SK-N-SH (cell line): ENCODE measurements at regions not wholly inside any gene's neighbourhood (a gene's known extent, or its start where the extent isn't known, plus 50 kb on each side); places are given as distances from the start of the nearest gene placed in this dataset.

Source experiments
- CTCF ChIA-PET: fragments of 300-600, 350-600 bp; formaldehyde crosslinking; extraction: SDS; loops from one replicate; lab custom pipeline; 2021; lab: Yijun Ruan, JAX
- POLR2A ChIA-PET: fragments of 350-600 bp; sonication (Branson Sonifier 250); formaldehyde crosslinking; extraction: SDS; loops from one replicate; lab custom pipeline; 2020; ENCODE audit warnings: antibody characterized with exemption, inconsistent platforms; lab: Yijun Ruan, JAX
- DNase-seq: peaks from one replicate; pipeline ENCODE4 v3.0.0; 2012
- H2AFZ ChIP-seq: fragments of 200-600 bp; sonication (generic); 2 replicates; pipeline ENCODE4 v1.8.1; 2016; ENCODE audit warnings: antibody characterized with exemption, mild to moderate bottlenecking, low read depth
- H3F3A ChIP-seq: fragments of 200-600 bp; sonication (generic); replicated peaks from 2 replicates; pipeline ENCODE3; 2016; ENCODE audit warnings: antibody characterized with exemption, mild to moderate bottlenecking; ENCODE audit not compliant: insufficient read depth
- H3K27ac ChIP-seq, 2 experiments: fragments of 200-500 bp in 1 of 2; fragments of 200-600 bp in 1 of 2; sonication (Bioruptor generic) in 1 of 2; sonication (generic), shearing (Covaris generic) in 1 of 2; 2 replicates each; pipeline versions ENCODE4 v1.5.1 to v1.6.1; 2014 to 2016; ENCODE audit warnings: low read depth in 2 of 2, inconsistent platforms in 1 of 2, low read length in 1 of 2, mild to moderate bottlenecking in 1 of 2, mixed read lengths in 1 of 2
- H3K27me3 ChIP-seq: fragments of 200-600 bp; sonication (generic), shearing (Covaris generic); 2 replicates; pipeline ENCODE4 v1.6.1; 2016; ENCODE audit warnings: mixed run types; ENCODE audit not compliant: insufficient read depth
- H3K36me3 ChIP-seq, 2 experiments: fragments of 200-500 bp in 1 of 2; fragments of 200-600 bp in 1 of 2; sonication (Bioruptor generic) in 1 of 2; sonication (generic) in 1 of 2; replicated peaks in 1 of 2; 2 replicates each; pipeline versions ENCODE3 to v1.5.1; 2014 to 2016; ENCODE audit warnings: low read length in 1 of 2, mild to moderate bottlenecking in 1 of 2; ENCODE audit not compliant: insufficient read depth in 2 of 2, control insufficient read depth in 1 of 2
- H3K4me1 ChIP-seq, 2 experiments: fragments of 200-500 bp in 1 of 2; fragments of 200-600 bp in 1 of 2; sonication (Bioruptor generic) in 1 of 2; sonication (generic), shearing (Covaris generic) in 1 of 2; 2 replicates each; pipeline versions ENCODE4 v1.5.1 to v1.6.1; 2014 to 2016; ENCODE audit warnings: low read depth in 1 of 2, low read length in 1 of 2, mixed run types in 1 of 2; ENCODE audit not compliant: insufficient read depth in 2 of 2, control insufficient read depth in 1 of 2
- H3K4me2 ChIP-seq: fragments of 200-600 bp; sonication (generic), shearing (Covaris generic); 2 replicates; pipeline ENCODE4 v1.6.1; 2017; ENCODE audit warnings: mixed run types
- H3K4me3 ChIP-seq, 2 experiments: fragments of 200-500 bp in 1 of 2; fragments of 200-600 bp in 1 of 2; sonication (Bioruptor generic) in 1 of 2; sonication (generic), shearing (Covaris generic) in 1 of 2; 2 replicates each; pipeline versions ENCODE4 v1.5.1 to v1.8.1; 2014 to 2016; ENCODE audit warnings: low read depth in 2 of 2, inconsistent platforms in 1 of 2, low read length in 1 of 2, mild to moderate bottlenecking in 1 of 2, mixed read lengths in 1 of 2, moderate library complexity in 1 of 2
- H3K79me2 ChIP-seq: fragments of 200-600 bp; sonication (generic); 2 replicates; pipeline ENCODE4 v1.8.1; 2017; ENCODE audit warnings: mild to moderate bottlenecking; ENCODE audit not compliant: insufficient read depth
- H3K9ac ChIP-seq: fragments of 200-600 bp; sonication (generic); 2 replicates; pipeline ENCODE4 v1.6.1; 2017; ENCODE audit warnings: mixed run types
- H3K9me2 ChIP-seq: fragments of 200-600 bp; sonication (generic); 2 replicates; pipeline ENCODE4 v1.6.1; 2017; ENCODE audit warnings: mixed run types
- H3K9me3 ChIP-seq: fragments of 200-600 bp; sonication (generic); 2 replicates; pipeline ENCODE4 v1.6.1; 2017; ENCODE audit warnings: mixed run types, mild to moderate bottlenecking, moderate library complexity
- H4K20me1 ChIP-seq: fragments of 200-600 bp; sonication (generic); 2 replicates; pipeline ENCODE4 v1.6.1; 2017; ENCODE audit warnings: mild to moderate bottlenecking, mixed run types; ENCODE audit not compliant: insufficient read depth
- CHD2 ChIP-seq: fragments of 150-350 bp; IDR thresholded peaks from 2 replicates; pipeline ENCODE4 v1.6.1; 2018; ENCODE audit warnings: low read length; ENCODE audit not compliant: partially characterized antibody
- FOXJ3 ChIP-seq: sonication (generic); formaldehyde crosslinking; IDR thresholded peaks from 2 replicates; pipeline ENCODE4 v1.5.1; 2020; ENCODE audit warnings: mild to moderate bottlenecking, missing genetic modification reagents
- GATA2 ChIP-seq: sonication (generic); formaldehyde crosslinking; IDR thresholded peaks from 2 replicates; pipeline ENCODE4 v1.5.0; 2020; ENCODE audit warnings: mild to moderate bottlenecking, missing genetic modification reagents
- MEF2A ChIP-seq: IDR thresholded peaks from 2 replicates; pipeline ENCODE4 v1.4.0; 2012; ENCODE audit warnings: low read depth, borderline replicate concordance
- RAD21 ChIP-seq: IDR thresholded peaks from 2 replicates; pipeline ENCODE4 v1.6.1; 2012; ENCODE audit warnings: mild to moderate bottlenecking, low read length
- RCOR1 ChIP-seq: fragments of 150-350 bp; IDR thresholded peaks from 2 replicates; pipeline ENCODE4 v1.6.1; 2017; ENCODE audit warnings: antibody characterized with exemption, low read length
- SIN3A ChIP-seq: IDR thresholded peaks from 2 replicates; pipeline ENCODE4 v1.6.1; 2012; ENCODE audit warnings: low read depth, mild to moderate bottlenecking, low read length, moderate library complexity, borderline replicate concordance
- TAF1 ChIP-seq: IDR thresholded peaks from 2 replicates; pipeline ENCODE4 v1.6.1; 2012; ENCODE audit warnings: low read depth, mild to moderate bottlenecking, low read length, moderate library complexity, borderline replicate concordance
- TCF12 ChIP-seq: IDR thresholded peaks from 2 replicates; pipeline ENCODE4 v1.4.0; 2012
- WGBS: methylation state at CpG from one replicate; pipeline ENCODE4 v1.1.6; 2017; ENCODE audit warnings: low lambda C conversion rate; 5-methylcytosine and 5-hydroxymethylcytosine counted together
- TF ChIP-seq, protein P1 (sequence below): IDR thresholded peaks from 2 replicates; pipeline ENCODE4 v1.6.1; 2012; ENCODE audit warnings: mild to moderate bottlenecking, low read depth, low read length, moderate library complexity
- TF ChIP-seq, protein P2 (sequence below): fragments of 200-600 bp; sonication (generic); IDR thresholded peaks from 2 replicates; pipeline ENCODE4 v1.6.1; 2017; ENCODE audit warnings: antibody characterized with exemption, mild to moderate bottlenecking, moderate library complexity
- TF ChIP-seq, protein P3 (sequence below): IDR thresholded peaks from 2 replicates; pipeline ENCODE4 v1.4.0; 2012; ENCODE audit warnings: low read depth, borderline replicate concordance
- TF ChIP-seq, protein P4 (sequence below): IDR thresholded peaks from 2 replicates; pipeline ENCODE4 v1.4.0; 2012; ENCODE audit warnings: low read depth, borderline replicate concordance

DNA sequence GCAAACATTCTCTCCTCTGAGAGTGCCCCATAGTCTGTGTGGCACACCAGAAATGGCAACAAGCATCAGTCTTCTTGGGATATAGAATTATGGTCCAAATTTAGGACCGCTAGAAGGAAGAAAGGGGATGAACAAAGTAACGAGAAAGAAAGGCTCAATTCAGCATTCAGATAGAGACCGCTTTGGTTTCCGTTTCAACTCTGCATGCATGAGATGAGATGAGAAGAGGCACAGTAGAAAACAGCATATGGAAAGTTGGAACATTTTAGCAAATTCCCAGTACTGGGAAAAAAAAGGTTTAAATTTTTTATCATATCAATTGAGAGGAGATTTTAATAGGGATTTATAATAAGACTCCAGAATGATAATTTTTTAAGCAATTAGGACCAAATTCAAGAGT, 595.5 kb upstream of the CHRM3 start:
- Histone ChIP-seq H3K9me3 (no peaks in the 10 kb centered on the region), H3K4me2 (no peak overlapping the region), H3K4me1 (no peaks in the 10 kb centered on the region; a peak in 1 of 4 replicates), H3K9ac (no peak overlapping the region), H2AFZ (no peak overlapping the region), H3F3A (no peaks in the 10 kb centered on the region), H3K79me2 (no peaks in the 10 kb centered on the region), H4K20me1 (no peaks in the 10 kb centered on the region), H3K9me2 (no peaks in the 10 kb centered on the region), H3K27me3 (no peaks in the 10 kb centered on the region), H3K4me3 (no peak overlapping the region), H3K36me3 (no peaks in the 10 kb centered on the region), H3K27ac (no peak overlapping the region)
- TF ChIP-seq, protein P1, sequence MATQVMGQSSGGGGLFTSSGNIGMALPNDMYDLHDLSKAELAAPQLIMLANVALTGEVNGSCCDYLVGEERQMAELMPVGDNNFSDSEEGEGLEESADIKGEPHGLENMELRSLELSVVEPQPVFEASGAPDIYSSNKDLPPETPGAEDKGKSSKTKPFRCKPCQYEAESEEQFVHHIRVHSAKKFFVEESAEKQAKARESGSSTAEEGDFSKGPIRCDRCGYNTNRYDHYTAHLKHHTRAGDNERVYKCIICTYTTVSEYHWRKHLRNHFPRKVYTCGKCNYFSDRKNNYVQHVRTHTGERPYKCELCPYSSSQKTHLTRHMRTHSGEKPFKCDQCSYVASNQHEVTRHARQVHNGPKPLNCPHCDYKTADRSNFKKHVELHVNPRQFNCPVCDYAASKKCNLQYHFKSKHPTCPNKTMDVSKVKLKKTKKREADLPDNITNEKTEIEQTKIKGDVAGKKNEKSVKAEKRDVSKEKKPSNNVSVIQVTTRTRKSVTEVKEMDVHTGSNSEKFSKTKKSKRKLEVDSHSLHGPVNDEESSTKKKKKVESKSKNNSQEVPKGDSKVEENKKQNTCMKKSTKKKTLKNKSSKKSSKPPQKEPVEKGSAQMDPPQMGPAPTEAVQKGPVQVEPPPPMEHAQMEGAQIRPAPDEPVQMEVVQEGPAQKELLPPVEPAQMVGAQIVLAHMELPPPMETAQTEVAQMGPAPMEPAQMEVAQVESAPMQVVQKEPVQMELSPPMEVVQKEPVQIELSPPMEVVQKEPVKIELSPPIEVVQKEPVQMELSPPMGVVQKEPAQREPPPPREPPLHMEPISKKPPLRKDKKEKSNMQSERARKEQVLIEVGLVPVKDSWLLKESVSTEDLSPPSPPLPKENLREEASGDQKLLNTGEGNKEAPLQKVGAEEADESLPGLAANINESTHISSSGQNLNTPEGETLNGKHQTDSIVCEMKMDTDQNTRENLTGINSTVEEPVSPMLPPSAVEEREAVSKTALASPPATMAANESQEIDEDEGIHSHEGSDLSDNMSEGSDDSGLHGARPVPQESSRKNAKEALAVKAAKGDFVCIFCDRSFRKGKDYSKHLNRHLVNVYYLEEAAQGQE, result no peak
- TF ChIP-seq TCF12 (no peak), FOXJ3 (CRISPR knock-in tag) (no peak), MEF2A (no peak), SIN3A (no peak), RCOR1 (no peak), GATA2 (CRISPR knock-in tag) (no peak)
- TF ChIP-seq, protein P2, sequence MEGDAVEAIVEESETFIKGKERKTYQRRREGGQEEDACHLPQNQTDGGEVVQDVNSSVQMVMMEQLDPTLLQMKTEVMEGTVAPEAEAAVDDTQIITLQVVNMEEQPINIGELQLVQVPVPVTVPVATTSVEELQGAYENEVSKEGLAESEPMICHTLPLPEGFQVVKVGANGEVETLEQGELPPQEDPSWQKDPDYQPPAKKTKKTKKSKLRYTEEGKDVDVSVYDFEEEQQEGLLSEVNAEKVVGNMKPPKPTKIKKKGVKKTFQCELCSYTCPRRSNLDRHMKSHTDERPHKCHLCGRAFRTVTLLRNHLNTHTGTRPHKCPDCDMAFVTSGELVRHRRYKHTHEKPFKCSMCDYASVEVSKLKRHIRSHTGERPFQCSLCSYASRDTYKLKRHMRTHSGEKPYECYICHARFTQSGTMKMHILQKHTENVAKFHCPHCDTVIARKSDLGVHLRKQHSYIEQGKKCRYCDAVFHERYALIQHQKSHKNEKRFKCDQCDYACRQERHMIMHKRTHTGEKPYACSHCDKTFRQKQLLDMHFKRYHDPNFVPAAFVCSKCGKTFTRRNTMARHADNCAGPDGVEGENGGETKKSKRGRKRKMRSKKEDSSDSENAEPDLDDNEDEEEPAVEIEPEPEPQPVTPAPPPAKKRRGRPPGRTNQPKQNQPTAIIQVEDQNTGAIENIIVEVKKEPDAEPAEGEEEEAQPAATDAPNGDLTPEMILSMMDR, result no peak
- 59% methylated on average over 4 of the region's 4 CpGs for WGBS
- CTCF ChIA-PET, result no interaction called here
- POLR2A ChIA-PET, result no interaction called here
- DNase-seq, result no peak

DNA sequence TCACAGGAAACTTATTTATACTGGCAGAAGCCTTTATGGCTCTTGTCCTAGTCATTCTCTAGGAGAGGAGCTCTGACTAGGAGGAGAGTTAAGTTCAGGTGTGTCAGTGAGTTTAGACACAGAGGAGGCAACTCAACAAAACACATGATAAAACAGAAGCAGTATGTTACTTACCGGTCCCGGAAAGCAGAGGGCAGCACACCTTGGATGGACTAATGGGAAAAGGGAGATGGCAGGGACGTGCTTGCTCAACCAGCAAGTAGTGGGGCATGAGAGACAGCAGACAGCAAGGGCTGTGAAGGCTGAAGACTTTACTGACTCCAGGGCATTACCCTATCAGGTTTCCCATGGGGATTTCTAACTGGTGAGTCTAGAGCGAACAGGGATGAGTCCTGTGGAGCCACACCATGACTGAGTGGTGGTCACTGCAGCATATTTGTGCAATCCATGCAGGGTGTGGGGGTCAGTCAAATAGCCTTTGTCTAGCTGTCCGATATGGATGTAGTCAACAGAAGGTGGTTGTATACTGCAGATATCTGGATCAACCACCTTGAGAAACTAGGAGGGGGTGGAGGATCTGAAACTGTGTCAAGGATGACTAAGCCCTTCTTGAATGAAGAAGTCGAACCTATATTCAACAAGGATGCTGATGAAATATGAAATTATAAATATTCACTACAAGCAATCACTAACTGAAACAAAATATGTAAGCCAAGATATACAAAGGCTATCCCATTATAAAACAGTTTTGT, 596.3 kb upstream of the CHRM3 start:
- H3K9me3 ChIP-seq, result 0 out of 2 replicates have a peak, but pooled peaks cover 5% of the 10 kb centered on the region
- no peaks in the 10 kb centered on the region for H3K36me3 ChIP-seq
- H3K9ac ChIP-seq, result no peak overlapping the region
- H3K4me3 ChIP-seq, result no peak overlapping the region
- ChIA-PET POLR2A (no interaction called here), CTCF (no interaction called here)
- WGBS, result 68% methylated on average over 6 of the region's 6 CpGs
- no peaks in the 10 kb centered on the region for H3K9me2 ChIP-seq
- TF ChIP-seq, protein P3, sequence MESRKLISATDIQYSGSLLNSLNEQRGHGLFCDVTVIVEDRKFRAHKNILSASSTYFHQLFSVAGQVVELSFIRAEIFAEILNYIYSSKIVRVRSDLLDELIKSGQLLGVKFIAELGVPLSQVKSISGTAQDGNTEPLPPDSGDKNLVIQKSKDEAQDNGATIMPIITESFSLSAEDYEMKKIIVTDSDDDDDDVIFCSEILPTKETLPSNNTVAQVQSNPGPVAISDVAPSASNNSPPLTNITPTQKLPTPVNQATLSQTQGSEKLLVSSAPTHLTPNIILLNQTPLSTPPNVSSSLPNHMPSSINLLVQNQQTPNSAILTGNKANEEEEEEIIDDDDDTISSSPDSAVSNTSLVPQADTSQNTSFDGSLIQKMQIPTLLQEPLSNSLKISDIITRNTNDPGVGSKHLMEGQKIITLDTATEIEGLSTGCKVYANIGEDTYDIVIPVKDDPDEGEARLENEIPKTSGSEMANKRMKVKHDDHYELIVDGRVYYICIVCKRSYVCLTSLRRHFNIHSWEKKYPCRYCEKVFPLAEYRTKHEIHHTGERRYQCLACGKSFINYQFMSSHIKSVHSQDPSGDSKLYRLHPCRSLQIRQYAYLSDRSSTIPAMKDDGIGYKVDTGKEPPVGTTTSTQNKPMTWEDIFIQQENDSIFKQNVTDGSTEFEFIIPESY, result no peak
- TF ChIP-seq, protein P4, sequence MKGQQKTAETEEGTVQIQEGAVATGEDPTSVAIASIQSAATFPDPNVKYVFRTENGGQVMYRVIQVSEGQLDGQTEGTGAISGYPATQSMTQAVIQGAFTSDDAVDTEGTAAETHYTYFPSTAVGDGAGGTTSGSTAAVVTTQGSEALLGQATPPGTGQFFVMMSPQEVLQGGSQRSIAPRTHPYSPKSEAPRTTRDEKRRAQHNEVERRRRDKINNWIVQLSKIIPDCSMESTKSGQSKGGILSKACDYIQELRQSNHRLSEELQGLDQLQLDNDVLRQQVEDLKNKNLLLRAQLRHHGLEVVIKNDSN, result no peak
- no peak for TF ChIP-seq TAF1
- TF ChIP-seq CHD2, result no peak
- TF ChIP-seq, protein P2, result no peak
- TF ChIP-seq MEF2A, result no peak
- no peak for TF ChIP-seq RAD21
- no peak overlapping the region for H2AFZ ChIP-seq
- no peaks in the 10 kb centered on the region; a peak in 1 of 4 replicates for H3K4me1 ChIP-seq
- DNase-seq, result no peak
- H3K79me2 ChIP-seq, result no peaks in the 10 kb centered on the region
- no peaks in the 10 kb centered on the region for H3K27me3 ChIP-seq
- H3F3A ChIP-seq, result no peaks in the 10 kb centered on the region
- H4K20me1 ChIP-seq, result no peaks in the 10 kb centered on the region
- no peak overlapping the region for H3K27ac ChIP-seq
- no peak overlapping the region for H3K4me2 ChIP-seq
